Astrocyte of the spinal cord (primary cell): ENCODE measurements at regions not wholly inside any gene's neighbourhood (a gene's known extent, or its start where the extent isn't known, plus 50 kb on each side); places are given as distances from the start of the nearest gene placed in this dataset.
"Not testable (repeated sequence)": the region's sequence is repeated elsewhere in the genome, so short reads cannot be mapped to it uniquely, and the experiment has no call there.

Experiments used
- DNase-seq: peaks from one replicate; pipeline ENCODE4 v3.0.0; 2011; ENCODE audit warnings: low read depth, low spot score
- H3K4me3 ChIP-seq: 2 replicates; pipeline ENCODE4 v1.5.1; 2011; ENCODE audit warnings: low read depth, mild to moderate bottlenecking, low read length, moderate library complexity
- CTCF ChIP-seq: IDR thresholded peaks from 2 replicates; pipeline ENCODE4 v1.5.1; 2012; ENCODE audit warnings: low read depth, mild to moderate bottlenecking, low read length, inconsistent platforms
- in situ Hi-C: cut with HindIII; loops from 2 replicates; pipeline ENCODE4 v1.10.0; 2017; ENCODE audit warnings: low sequenced_read_pairs

DNA sequence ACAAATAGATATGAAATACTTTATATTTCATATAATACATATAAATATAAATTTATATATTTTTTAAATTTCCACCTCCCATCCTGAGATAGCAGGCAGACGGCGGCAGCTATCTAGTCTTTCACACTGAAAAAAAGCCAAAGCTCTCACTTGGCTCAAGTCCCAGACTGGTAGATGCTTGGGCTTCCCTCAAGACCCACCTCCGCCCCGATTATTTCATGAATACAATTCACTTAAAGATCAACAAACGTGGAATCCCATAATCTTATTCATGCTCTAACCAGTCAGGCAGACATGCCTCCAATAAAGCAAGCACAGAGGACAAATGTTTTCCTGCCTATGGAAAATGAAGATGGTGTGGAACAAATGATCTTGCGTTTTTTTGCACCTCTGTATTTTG lies 275.9 kb upstream of the NR2F2 start:
- H3K4me3 ChIP-seq, result no peak overlapping the region
- in situ Hi-C loops, result no loop called here
- no peak for DNase-seq
- no peak for TF ChIP-seq CTCF

GRCh38 chr15:96058103-96058851 lies 272.2 kb upstream of the NR2F2 start:
- DNase-seq, result no peak
- in situ Hi-C loops, result no loop called here
- no peak overlapping the region for H3K4me3 ChIP-seq
- TF ChIP-seq CTCF, result no peak

- in situ Hi-C loops, H3K4me3 ChIP-seq, DNase-seq: not testable (repeated sequence)
Observed at GRCh38 chr15:96058852-96059103, 271.7 kb upstream of the NR2F2 start.

- H3K4me3 ChIP-seq, in situ Hi-C loops, DNase-seq: not testable (repeated sequence)
Observed at GRCh38 chr15:96060591-96060990, 269.9 kb upstream of the NR2F2 start.

DNA sequence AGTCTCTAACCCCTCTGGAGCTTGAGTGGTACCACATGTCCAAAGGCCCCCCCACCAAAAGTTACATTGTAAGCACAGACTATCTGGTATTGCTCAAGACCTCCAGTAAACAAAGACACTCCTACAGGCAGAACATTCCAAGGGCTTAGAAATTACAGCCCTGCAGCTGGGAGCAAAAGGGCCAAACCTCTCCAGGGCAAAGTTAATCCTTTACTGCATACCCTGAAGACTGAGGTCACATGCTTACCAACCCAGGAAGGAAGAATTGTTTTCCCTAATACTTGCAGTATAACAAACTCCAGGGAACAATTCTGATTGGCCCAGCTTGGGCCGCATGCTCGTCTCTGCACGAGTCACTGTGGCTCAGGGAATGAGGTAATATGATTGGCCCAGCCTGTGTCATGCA lies 266.1 kb upstream of the NR2F2 start:
- in situ Hi-C loops, result no loop called here
- DNase-seq, result no peak
- no peak overlapping the region for H3K4me3 ChIP-seq
- no peak for TF ChIP-seq CTCF

DNA sequence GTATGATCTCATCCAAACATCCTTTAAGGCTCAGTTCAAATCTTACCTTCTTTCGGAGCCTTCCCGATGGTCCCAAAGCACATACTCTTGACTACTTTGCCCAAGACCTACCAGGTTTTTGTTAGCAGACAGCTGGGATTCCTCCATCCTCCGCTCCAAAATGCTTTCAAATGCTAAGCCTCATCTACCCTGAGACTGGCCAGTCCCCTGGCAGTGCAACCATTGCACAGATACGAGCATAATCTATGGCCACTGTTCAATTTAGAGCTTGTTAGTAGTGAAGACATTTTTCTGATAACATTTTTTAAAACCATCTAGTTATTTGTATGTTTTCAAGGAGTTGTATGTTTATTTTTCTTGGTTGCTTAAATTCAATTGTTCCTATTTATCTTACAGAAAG lies 264.4 kb upstream of the NR2F2 start:
- H3K4me3 ChIP-seq, result no peak overlapping the region
- in situ Hi-C loops, result no loop called here
- no peak for TF ChIP-seq CTCF
- DNase-seq, result no peak

DNA sequence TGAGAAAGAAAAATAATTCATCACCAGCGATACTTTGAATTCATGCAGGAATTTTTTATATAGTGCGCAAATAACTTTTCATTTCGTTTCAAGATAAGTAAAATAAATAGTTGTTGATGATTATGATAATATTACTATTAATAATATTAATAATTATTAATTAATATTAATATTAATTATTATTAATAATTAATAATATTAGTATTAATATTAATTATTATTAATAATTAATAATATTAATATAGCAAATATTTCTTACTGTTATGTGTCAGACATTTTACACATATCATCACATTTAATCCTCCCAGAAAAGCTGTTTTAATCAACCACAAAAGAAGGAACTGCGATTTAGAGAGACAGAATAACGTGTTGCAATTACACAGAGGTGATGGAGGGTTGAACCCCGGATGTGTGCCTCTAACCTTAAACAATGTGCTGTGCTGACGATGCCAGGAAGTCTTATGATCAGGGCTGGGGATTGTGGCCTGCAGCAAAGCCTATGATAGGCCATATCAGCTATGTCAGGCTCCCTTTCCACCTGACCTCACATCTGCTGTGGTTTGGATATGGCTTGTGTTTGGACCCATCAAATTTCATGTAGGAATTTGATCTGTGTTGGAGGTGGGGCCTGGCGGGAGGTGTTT lies 263.5 kb upstream of the NR2F2 start:
- no peak for TF ChIP-seq CTCF
- no peak overlapping the region for H3K4me3 ChIP-seq
- no peak for DNase-seq
- in situ Hi-C loops, result no loop called here
